ENCODE measurements at regions not wholly inside any gene's neighbourhood (a gene's known extent, or its start where the extent isn't known, plus 50 kb on each side); places are given as distances from the start of the nearest gene placed in this dataset.

- intact Hi-C loops (cut with DNase I): no loop called here
- TF ChIP-seq POLR2A (IDR thresholded peaks at IDR 0.05): no peak
- TF ChIP-seq POLR2AphosphoS5 (IDR thresholded peaks at IDR 0.05): no peak
- no peak for TF ChIP-seq CTCF (IDR thresholded peaks at IDR 0.05)
- H3K27ac ChIP-seq: no peak overlapping the region
- no peak for DNase-seq (ENCODE audit: low spot score)
- no peak overlapping the region for H3K4me3 ChIP-seq
- H3K36me3 ChIP-seq: no peaks in the 10 kb centered on the region
- H3K4me1 ChIP-seq (replicated peaks): no peaks in the 10 kb centered on the region
- no peaks in the 10 kb centered on the region for H3K27me3 ChIP-seq (replicated peaks; ENCODE audit: insufficient read depth)
- 33% methylated on average over 3 of the region's 3 CpGs for whole genome bisulfite sequencing
- no peaks in the 10 kb centered on the region for H3K9me3 ChIP-seq
Measured at GRCh38 chr5:120091376-120091948, 372.6 kb upstream of the PRR16 start.

DNA sequence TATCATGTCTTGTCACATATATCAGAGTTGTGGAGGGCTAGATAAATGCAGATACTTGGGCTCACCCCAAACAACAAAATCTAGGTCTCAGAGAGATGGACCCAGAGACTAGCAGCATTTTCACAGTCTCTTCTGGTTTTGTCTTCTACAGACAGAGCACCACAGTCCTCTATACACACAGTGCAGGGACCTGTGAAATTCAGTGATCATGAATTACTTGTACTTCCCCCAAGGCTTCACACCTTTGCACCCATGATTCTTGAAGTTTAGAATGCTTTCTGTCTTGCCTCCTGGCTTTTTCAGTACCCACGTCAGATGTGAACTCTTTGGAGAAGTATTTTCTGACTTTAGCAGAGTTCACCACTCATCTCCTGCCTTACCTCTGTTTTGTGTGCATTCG, 371.5 kb upstream of the PRR16 start:
- Histone ChIP-seq H3K4me3 (no peak overlapping the region), H3K4me1 (replicated peaks) (no peaks in the 10 kb centered on the region), H3K9me3 (no peaks in the 10 kb centered on the region), H3K36me3 (no peaks in the 10 kb centered on the region), H3K27me3 (replicated peaks; ENCODE audit: insufficient read depth) (no peaks in the 10 kb centered on the region), H3K27ac (no peak overlapping the region)
- TF ChIP-seq CTCF (IDR thresholded peaks at IDR 0.05) (no peak), POLR2AphosphoS5 (IDR thresholded peaks at IDR 0.05) (no peak), POLR2A (IDR thresholded peaks at IDR 0.05) (no peak)
- intact Hi-C loops (cut with DNase I): no loop called here
- 93% methylated on average over 2 of the region's 2 CpGs for WGBS
- no peak for DNase-seq (ENCODE audit: low spot score)

DNA sequence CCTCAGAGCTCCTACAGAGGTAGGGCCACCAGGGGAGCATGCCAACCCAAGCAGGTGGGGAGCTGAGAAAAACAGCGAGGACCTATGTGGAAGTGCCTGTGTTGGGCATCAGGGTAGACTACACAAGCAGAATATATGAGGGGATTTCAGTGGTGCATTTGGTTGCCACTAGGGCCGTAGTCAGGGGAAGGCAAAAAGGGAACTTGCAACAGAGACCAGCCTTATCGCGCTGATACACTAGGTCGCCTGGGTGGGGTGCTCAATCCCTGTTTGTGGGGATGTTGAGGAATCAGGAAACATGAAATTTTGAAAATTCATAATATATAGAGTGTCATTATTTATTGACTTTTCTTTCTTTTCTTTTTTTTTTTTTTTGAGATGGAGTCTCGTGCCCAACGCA, 370.9 kb upstream of the PRR16 start:
- Histone ChIP-seq H3K4me1 (replicated peaks) (no peaks in the 10 kb centered on the region), H3K4me3 (no peak overlapping the region), H3K9me3 (no peaks in the 10 kb centered on the region), H3K27ac (no peak overlapping the region), H3K36me3 (no peaks in the 10 kb centered on the region), H3K27me3 (replicated peaks; ENCODE audit: insufficient read depth) (no peaks in the 10 kb centered on the region)
- DNase-seq (ENCODE audit: low spot score): no peak
- intact Hi-C loops (cut with DNase I): no loop called here
- WGBS: 92% methylated on average over 7 of the region's 7 CpGs
- TF ChIP-seq POLR2AphosphoS5 (IDR thresholded peaks at IDR 0.05) (no peak), POLR2A (IDR thresholded peaks at IDR 0.05) (no peak), CTCF (IDR thresholded peaks at IDR 0.05) (no peak)

GRCh38 chr5:120096413-120096812, 367.7 kb upstream of the PRR16 start:
- no peak for TF ChIP-seq CTCF (IDR thresholded peaks at IDR 0.05)
- TF ChIP-seq POLR2A (IDR thresholded peaks at IDR 0.05): no peak
- no peak for TF ChIP-seq POLR2AphosphoS5 (IDR thresholded peaks at IDR 0.05)
- H3K27ac ChIP-seq: no peak overlapping the region
- H3K4me1 ChIP-seq (replicated peaks): no peaks in the 10 kb centered on the region
- no peaks in the 10 kb centered on the region for H3K27me3 ChIP-seq (replicated peaks; ENCODE audit: insufficient read depth)
- 43% methylated on average over 3 of the region's 3 CpGs for WGBS
- intact Hi-C loops (cut with DNase I): no loop called here
- H3K9me3 ChIP-seq: no peaks in the 10 kb centered on the region
- DNase-seq (ENCODE audit: low spot score): no peak
- no peak overlapping the region for H3K4me3 ChIP-seq
- no peaks in the 10 kb centered on the region for H3K36me3 ChIP-seq

- no peak overlapping the region for H3K4me3 ChIP-seq
- intact Hi-C loops (cut with DNase I): no loop called here
- TF ChIP-seq POLR2A (IDR thresholded peaks at IDR 0.05) (no peak), POLR2AphosphoS5 (IDR thresholded peaks at IDR 0.05) (no peak), CTCF (IDR thresholded peaks at IDR 0.05) (no peak)
- H3K9me3 ChIP-seq: no peaks in the 10 kb centered on the region
- no peaks in the 10 kb centered on the region for H3K27me3 ChIP-seq (replicated peaks; ENCODE audit: insufficient read depth)
- no peak overlapping the region for H3K27ac ChIP-seq
- DNase-seq (ENCODE audit: low spot score): no peak
- WGBS: 75% methylated on average over 4 of the region's 4 CpGs
- H3K4me1 ChIP-seq (replicated peaks): no peaks in the 10 kb centered on the region
- H3K36me3 ChIP-seq: no peaks in the 10 kb centered on the region
Measured at GRCh38 chr5:120098426-120098825, 365.7 kb upstream of the PRR16 start.
